HG03565 (cell line): ENCODE measurements at regions not wholly inside any gene's neighbourhood (a gene's known extent, or its start where the extent isn't known, plus 50 kb on each side); places are given as distances from the start of the nearest gene placed in this dataset.
A peak's percentile ranks its signal among the peaks of the same experiment; 100 is the strongest.

Experiments used
- ATAC-seq: cut with Tn5 transposase; IDR thresholded peaks from one replicate; pipeline ENCODE4 v1.9.1; 2021; ENCODE audit warnings: mild to moderate bottlenecking, moderate library complexity; ENCODE audit not compliant: unreplicated experiment

DNA sequence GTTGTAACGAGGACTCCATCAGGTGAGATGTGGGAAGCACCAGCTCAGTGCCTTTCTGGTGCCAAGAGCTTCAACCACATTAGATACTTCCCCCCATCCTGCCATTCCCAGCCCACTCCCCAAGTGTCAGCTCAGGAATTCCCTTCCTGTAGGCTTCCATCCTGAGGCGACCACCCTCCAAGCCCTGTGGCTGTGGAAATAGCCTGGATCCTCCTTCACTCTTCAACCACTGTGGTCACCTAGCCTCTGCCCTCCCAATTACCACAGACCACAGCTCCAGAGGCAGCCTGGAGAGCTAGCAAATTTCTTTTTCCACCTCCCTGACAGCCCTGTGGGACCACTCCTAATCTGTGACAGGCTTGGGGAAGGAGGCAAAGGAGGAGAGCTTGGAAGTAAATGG, 219.8 kb upstream of the MAP3K1 start:
- ATAC-seq = no peak

- ATAC-seq = no peak
Measured at GRCh38 chr5:56594792-56595191, 220.6 kb upstream of the MAP3K1 start.

- ATAC-seq = no peak
Measured at GRCh38 chr5:56591081-56591480, 224.3 kb upstream of the MAP3K1 start.

DNA sequence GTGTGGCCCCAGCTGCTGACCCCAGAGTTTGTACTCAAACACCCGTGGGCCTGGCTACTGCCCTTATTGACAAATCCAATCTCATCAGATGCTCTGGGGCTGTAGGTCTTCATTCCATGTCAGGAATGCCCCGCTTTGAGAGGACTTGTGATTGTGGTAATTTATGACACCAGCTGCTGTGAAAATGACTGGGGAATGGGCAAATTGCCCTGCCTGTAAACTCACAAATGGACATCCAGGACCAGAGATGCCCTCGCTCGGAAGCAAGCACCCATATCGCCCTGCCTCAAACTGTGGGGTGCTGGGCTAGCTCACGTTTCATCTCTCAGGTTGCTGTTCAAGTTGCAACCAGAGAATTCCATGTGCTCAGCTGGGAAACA, 225.9 kb upstream of the MAP3K1 start:
- no peak for ATAC-seq

DNA sequence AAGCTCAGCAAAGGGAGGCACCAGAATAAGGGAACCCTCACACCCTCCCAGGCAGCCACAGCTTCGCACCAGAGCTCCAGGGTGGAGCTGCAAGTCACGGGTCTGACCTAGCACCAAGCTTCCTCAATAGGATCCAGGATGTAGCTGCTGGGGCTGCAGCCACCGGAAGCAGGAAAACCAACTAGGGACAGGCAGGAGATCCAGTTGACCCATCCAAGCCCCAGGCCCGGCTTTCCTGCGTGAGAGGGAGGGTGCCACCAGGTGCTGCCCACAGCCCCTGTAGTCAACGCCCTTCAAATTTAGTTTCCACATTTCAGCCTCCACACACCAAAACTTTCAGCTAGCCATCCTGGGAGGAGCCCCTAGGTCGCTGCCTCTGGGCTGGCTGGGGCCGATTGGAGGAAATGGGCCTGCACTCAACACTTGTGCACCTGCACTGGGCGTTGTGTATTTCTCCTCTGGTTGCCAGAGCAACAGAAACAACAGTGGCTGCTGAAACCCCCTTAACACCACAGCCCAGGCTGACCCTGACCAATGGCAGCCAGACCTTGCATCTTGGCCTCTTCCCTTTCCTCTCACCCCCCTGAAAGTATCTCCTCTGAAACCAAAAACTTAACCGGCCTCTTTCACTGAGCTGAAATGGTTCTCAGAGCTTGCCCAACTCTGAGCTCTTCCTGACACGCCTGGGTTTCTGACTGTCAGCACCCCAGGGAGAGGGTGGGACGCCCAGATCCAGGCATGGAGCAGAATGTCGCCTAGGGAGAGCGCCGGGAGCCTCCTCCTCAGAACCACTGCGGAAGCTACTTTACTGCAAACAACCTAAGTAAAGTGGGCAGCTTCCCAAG, 226.5 kb upstream of the MAP3K1 start:
- peak; percentile 98 for ATAC-seq

- ATAC-seq = no peak
Measured at GRCh38 chr5:56588131-56588487, 227.2 kb upstream of the MAP3K1 start.

DNA sequence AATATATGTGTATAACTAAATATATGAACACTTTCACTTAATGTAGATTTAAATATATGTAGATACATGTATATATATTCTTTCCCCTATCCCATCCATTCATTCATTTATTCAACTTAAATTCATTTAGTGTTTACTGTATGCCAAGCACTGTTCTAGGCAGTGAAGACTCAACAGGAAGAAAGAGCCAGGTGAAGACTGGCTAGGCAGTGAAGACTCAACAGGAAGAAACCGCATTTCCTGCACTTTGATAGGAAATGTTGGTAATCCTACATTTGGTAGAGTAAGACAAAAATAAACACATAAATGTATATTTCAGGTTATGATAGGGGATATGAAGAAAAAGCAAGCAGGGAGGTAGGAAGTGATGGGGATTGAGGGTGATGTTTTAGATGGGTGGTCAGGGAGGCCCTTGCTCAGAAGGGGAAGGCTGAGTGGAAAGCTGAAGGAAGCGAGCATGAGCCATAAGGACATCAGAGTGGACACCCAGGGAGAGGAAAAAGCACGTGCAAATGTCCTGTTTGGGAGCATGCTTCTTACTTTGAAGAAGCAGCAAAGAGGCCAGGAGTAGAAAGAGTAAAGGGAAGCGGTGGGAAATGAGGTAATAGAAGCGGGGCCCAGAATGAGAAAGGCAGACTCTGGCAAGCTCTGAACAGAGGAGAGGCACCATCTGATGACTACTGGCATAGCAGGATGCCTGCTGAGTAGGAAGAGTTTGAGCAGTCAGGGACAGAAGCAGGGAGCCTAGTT, 227.8 kb upstream of the MAP3K1 start:
- no peak for ATAC-seq

DNA sequence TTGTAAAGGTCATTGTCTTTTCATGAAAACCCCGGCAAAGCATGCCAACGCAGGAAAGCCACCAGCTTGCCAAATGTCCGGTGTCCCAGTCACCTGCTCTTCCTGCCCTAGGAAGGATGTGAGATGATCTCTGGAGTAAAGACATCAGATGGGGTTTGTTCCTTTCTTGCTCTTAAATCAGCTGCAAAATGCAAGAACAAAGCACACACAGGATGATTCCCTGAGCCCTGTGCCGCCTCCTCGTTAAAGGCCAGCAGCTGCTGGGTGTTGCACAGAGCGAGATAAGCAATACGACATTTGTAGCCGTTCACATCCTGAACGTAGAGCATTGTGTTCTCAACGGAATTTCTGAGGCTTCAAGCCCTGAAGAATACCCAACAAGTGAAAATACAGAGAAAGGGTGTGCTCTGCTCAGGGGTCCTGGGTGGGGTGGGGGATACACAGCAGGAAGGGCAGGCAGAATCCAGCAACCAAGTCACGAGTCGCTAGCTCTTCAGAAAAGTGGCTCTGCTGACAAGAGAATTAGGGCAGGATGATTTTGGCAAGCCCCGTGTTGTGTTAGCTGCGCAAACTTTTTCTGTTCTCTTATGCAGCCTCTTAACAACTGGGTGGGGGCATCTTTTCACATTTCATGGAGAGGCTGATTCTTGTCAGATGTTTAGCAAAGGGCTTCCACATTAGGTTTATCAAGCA, 229.2 kb upstream of the MAP3K1 start:
- no peak for ATAC-seq

GRCh38 chr5:56585461-56585860, 229.9 kb upstream of the MAP3K1 start:
- no peak for ATAC-seq

- ATAC-seq = no peak
Measured at GRCh38 chr5:56581426-56581825, 233.9 kb upstream of the MAP3K1 start.

DNA sequence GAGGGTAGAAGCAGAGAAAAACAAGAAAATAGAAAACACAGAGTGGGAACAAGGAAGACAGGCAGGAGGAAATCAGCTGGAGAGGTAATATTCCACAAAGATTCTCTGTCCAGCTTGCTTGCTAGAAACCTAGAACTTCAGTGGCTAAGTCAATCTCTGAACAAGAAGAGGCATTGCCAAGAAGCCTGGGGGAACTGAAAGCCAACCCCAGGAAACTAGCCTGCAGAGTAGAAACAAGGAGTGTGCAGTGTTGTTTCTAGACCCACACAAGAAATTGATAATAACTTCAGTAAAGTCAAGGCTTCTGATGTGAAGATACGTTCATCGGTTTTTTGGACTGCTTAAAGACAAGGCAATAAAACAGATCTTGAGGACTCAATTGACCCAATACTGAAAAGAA, 234.5 kb upstream of the MAP3K1 start:
- no peak for ATAC-seq

GRCh38 chr5:56575821-56576220, 239.5 kb upstream of the MAP3K1 start:
- ATAC-seq = no peak

DNA sequence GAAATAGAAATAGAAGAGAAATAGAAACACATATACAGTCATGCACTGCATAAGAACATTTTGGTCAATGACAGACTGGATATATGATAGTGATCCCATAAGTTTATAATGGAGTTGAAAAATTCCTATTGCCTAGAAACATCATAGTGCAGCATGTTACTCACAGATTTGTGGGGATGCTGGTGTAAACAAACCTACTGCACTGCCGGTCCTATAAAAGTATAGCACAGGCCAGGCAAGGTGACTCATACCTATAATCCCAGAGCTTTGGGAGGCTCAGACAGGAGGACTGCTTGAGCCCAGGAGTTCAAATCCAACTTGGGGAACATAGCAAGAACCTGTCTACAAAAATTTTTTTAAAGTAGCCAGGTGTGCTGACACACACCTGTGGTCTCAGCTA, 240.6 kb upstream of the MAP3K1 start:
- no peak for ATAC-seq

- no peak for ATAC-seq
Measured at GRCh38 chr5:56569566-56569965, 245.8 kb upstream of the MAP3K1 start.

DNA sequence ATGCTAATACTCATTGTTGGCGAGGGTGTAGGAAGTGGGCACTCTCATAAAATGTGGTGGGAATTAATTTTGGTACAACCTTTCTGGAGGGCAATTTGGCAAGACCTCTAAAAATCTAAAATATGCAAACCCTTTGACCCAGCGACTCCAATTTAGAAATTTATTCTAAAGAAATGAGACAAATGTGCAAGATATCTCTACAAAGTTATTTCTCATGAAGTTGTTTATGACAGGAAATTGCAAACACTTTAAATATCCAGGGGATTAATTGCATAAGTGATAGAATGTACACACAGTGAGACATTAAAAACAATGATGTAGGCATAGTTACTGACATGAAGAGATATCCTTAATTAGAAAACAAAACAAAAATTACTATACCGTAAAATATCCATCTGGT, 246.3 kb upstream of the MAP3K1 start:
- ATAC-seq = no peak

GRCh38 chr5:56567278-56567677, 248.1 kb upstream of the MAP3K1 start:
- ATAC-seq = no peak

DNA sequence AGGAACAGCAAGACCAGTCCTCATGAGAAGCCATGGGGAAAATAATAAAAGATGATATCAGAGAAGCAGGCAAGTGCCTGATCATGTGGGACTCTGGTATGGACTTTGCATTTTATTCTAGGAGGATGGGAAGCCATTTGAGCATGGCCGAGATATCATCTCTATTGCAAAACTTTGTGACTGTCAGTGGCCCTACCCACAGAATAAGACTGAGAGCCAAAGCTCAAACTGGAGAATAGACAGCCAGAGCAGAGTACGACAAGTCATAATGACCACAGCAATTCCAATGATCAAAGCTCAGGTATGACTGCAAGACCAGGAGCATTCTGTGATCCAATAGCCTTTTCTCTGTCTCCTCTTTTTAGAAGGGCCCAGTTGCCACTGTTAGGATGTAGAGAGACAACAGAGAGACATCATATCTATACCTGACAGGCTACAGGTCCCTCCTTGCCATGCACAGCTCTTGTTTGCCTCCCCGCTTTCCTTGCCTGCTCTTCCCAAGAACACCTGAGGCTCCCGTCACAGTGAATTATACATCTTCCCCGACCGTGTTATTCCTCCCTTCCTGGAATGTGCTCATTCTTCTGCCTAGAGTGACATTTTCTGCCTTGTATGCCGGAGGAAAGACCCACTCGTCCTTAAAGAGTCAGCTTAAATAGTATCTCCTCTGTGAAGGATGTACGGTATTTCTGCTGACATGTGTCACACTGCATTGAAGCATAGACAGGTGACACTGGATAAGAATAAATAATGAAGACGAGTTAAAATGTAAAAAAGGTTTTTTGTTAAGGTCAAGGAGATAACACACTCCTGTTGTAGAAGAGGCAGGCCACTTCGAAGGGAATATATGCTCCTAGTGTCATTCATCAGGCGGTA, 248.7 kb upstream of the MAP3K1 start:
- no peak for ATAC-seq

- ATAC-seq = no peak
Measured at GRCh38 chr5:56565644-56566043, 249.7 kb upstream of the MAP3K1 start.

DNA sequence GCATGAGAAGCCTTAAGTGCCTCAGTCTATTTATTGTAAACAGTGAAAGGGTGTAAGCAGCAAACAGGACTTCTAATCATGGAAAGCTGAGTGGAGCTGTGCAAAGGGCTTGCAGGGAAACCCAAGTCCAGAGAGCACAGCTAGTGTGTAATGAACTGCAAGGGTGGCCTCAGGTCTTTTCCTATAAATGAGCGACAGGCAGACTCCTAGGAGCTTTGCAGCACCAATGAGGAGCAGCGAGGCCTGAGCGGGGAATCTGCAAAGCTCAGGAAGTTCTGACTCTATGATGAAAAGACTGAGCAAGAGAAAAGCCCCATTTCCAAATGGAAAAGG, 250.1 kb upstream of the MAP3K1 start:
- ATAC-seq = no peak

DNA sequence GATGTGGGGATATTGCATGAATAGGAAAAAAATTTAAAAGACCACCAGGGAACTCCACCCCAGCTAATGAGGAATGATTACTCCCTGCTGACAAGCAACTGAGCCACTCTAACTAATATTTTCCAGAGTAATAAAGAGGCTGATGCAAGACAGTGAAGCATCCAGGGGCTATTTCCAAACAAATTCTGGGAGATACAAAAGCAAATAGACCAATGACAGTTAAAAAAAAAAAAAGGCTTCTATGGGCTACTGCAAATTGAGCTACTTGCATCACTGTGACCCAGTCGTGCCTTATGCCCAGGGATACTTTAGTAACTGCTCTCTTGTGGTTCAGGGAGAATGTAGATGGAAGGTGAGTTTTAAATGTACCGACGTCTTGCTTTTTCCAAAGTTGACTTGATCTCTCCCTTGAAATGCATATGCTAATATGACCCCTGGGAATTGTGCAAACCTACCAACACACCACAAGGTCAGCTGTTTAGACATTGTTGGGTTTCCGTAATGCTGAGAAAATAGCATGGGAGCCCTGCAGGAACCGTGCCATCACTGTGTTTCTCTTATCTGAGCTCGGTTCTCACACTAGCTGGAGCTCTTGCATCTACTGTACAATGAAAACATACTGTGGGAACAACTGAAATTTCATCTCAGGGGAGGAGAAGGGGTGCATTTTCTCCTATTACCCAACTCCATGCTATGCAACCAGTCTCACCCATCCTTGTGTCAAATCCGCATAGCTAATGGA, 250.6 kb upstream of the MAP3K1 start:
- ATAC-seq = no peak
